HEK293 (cell line): ENCODE measurements at regions not wholly inside any gene's neighbourhood (a gene's known extent, or its start where the extent isn't known, plus 50 kb on each side); places are given as distances from the start of the nearest gene placed in this dataset.
A peak's percentile ranks its signal among the peaks of the same experiment; 100 is the strongest.

Experiments used
- CTCF ChIA-PET: fragments of 350-600 bp; formaldehyde crosslinking; extraction: SDS; loops from one replicate; lab custom pipeline; 2021; ENCODE audit warnings: antibody characterized with exemption; lab: Yijun Ruan, JAX
- POLR2A ChIA-PET: fragments of 300-600 bp; formaldehyde crosslinking; extraction: SDS; loops from one replicate; lab custom pipeline; 2020; ENCODE audit warnings: antibody characterized with exemption, inconsistent platforms; lab: Yijun Ruan, JAX
- H3K27ac ChIP-seq: fragments of 200-500 bp; sonication (Bioruptor generic); 2 replicates; pipeline ENCODE4 v1.5.1; 2014; ENCODE audit warnings: low read depth, low read length, control low read depth, inconsistent platforms; ENCODE audit errors: extremely low read depth
- H3K36me3 ChIP-seq, 2 experiments: fragments of 200-500 bp in 1 of 2; sonication (Bioruptor generic) in 1 of 2; 1 replicate in 1 of 2; 2 replicates in 1 of 2; pipeline ENCODE4 v1.5.1; 2014 to 2017; ENCODE audit warnings: inconsistent platforms in 2 of 2, low read length in 2 of 2; ENCODE audit not compliant: control insufficient read depth in 2 of 2, insufficient read depth in 1 of 2
- H3K4me1 ChIP-seq: fragments of 200-500 bp; sonication (Bioruptor generic); 2 replicates; pipeline ENCODE4 v1.5.1; 2014; ENCODE audit warnings: mild to moderate bottlenecking, low read length, inconsistent platforms; ENCODE audit not compliant: control insufficient read depth, insufficient read depth
- H3K4me3 ChIP-seq: 2 replicates; pipeline ENCODE4 v1.5.1; 2011; ENCODE audit warnings: low read depth, mild to moderate bottlenecking, control low read depth, low read length, moderate library complexity
- H3K9me3 ChIP-seq: fragments of 200-500 bp; sonication (Bioruptor generic); 2 replicates; pipeline ENCODE4 v1.5.1; 2014; ENCODE audit warnings: low read depth, low read length, inconsistent platforms; ENCODE audit not compliant: control insufficient read depth, insufficient read depth
- EGR2 ChIP-seq: fragments of 450-650 bp; formaldehyde crosslinking; IDR thresholded peaks from 2 replicates; pipeline ENCODE4 v1.5.1; 2016; ENCODE audit warnings: low read depth, missing biosample characterization, missing genetic modification characterization
- HOXA7 ChIP-seq: sonication (generic); formaldehyde crosslinking; IDR thresholded peaks from 2 replicates; pipeline ENCODE4 v1.8.1; 2022; ENCODE audit warnings: missing genetic modification reagents, borderline replicate concordance
- KLF10 ChIP-seq: fragments of 450-650 bp; IDR thresholded peaks from 2 replicates; pipeline ENCODE4 v1.5.1; 2018; ENCODE audit warnings: missing biosample characterization, mild to moderate bottlenecking, missing genetic modification characterization
- ZBTB20 ChIP-seq: fragments of 450-650 bp; formaldehyde crosslinking; IDR thresholded peaks from 2 replicates; pipeline ENCODE4 v1.5.1; 2016; ENCODE audit warnings: missing biosample characterization, missing genetic modification characterization
- ZFHX2 ChIP-seq: fragments of 450-650 bp; formaldehyde crosslinking; conservative IDR thresholded peaks from 2 replicates; pipeline ENCODE4 v1.5.1; 2016; ENCODE audit warnings: missing biosample characterization, missing genetic modification characterization
- ZIC2 ChIP-seq: fragments of 450-650 bp; formaldehyde crosslinking; IDR thresholded peaks from 2 replicates; pipeline ENCODE4 v1.5.1; 2016; ENCODE audit warnings: missing biosample characterization, missing genetic modification characterization
- ZNF174 ChIP-seq: fragments of 450-650 bp; formaldehyde crosslinking; IDR thresholded peaks from 2 replicates; pipeline ENCODE4 v1.5.0; 2017; ENCODE audit warnings: missing biosample characterization, mild to moderate bottlenecking, missing genetic modification characterization
- ZNF341 ChIP-seq: fragments of 450-650 bp; formaldehyde crosslinking; IDR thresholded peaks from 2 replicates; pipeline ENCODE4; 2016; ENCODE audit warnings: low read depth, missing biosample characterization, missing genetic modification characterization
- ZNF354C ChIP-seq: fragments of 450-650 bp; formaldehyde crosslinking; IDR thresholded peaks from 2 replicates; pipeline ENCODE4 v1.5.1; 2016; ENCODE audit warnings: missing biosample characterization, missing genetic modification characterization, low read depth, borderline replicate concordance
- ZNF366 ChIP-seq: fragments of 450-650 bp; formaldehyde crosslinking; conservative IDR thresholded peaks from 2 replicates; pipeline ENCODE4 v1.5.1; 2016; ENCODE audit warnings: missing biosample characterization, missing genetic modification characterization
- ZNF544 ChIP-seq: fragments of 450-650 bp; formaldehyde crosslinking; IDR thresholded peaks from 2 replicates; pipeline ENCODE4 v1.5.0; 2017; ENCODE audit warnings: missing biosample characterization, missing genetic modification characterization
- ZNF561 ChIP-seq: fragments of 450-650 bp; IDR thresholded peaks from 2 replicates; pipeline ENCODE4 v1.5.1; 2018; ENCODE audit warnings: missing biosample characterization, missing genetic modification characterization, borderline replicate concordance
- ZNF654 ChIP-seq: fragments of 450-650 bp; formaldehyde crosslinking; IDR thresholded peaks from 2 replicates; pipeline ENCODE4 v1.5.1; 2016; ENCODE audit warnings: low read depth, missing biosample characterization, missing genetic modification characterization
- ZNF791 ChIP-seq: fragments of 450-650 bp; formaldehyde crosslinking; IDR thresholded peaks from 2 replicates; pipeline ENCODE4 v1.5.1; 2016; ENCODE audit warnings: missing biosample characterization, missing genetic modification characterization
- TF ChIP-seq, protein P1 (sequence below): fragments of 450-650 bp; formaldehyde crosslinking; IDR thresholded peaks from 2 replicates; pipeline ENCODE4 v1.5.1; 2017; ENCODE audit warnings: missing biosample characterization, missing genetic modification characterization
- TF ChIP-seq, protein P2 (sequence below): fragments of 450-650 bp; formaldehyde crosslinking; IDR thresholded peaks from 2 replicates; pipeline ENCODE4 v1.5.1; 2016; ENCODE audit warnings: missing biosample characterization, missing genetic modification characterization
- TF ChIP-seq, protein P3 (sequence below): fragments of 450-650 bp; formaldehyde crosslinking; IDR thresholded peaks from 2 replicates; pipeline ENCODE4 v1.5.1; 2016; ENCODE audit warnings: missing biosample characterization, missing genetic modification characterization
- TF ChIP-seq, protein P4 (sequence below): fragments of 450-650 bp; formaldehyde crosslinking; IDR thresholded peaks from 2 replicates; pipeline ENCODE4 v1.5.1; 2016; ENCODE audit warnings: missing biosample characterization, missing genetic modification characterization

DNA sequence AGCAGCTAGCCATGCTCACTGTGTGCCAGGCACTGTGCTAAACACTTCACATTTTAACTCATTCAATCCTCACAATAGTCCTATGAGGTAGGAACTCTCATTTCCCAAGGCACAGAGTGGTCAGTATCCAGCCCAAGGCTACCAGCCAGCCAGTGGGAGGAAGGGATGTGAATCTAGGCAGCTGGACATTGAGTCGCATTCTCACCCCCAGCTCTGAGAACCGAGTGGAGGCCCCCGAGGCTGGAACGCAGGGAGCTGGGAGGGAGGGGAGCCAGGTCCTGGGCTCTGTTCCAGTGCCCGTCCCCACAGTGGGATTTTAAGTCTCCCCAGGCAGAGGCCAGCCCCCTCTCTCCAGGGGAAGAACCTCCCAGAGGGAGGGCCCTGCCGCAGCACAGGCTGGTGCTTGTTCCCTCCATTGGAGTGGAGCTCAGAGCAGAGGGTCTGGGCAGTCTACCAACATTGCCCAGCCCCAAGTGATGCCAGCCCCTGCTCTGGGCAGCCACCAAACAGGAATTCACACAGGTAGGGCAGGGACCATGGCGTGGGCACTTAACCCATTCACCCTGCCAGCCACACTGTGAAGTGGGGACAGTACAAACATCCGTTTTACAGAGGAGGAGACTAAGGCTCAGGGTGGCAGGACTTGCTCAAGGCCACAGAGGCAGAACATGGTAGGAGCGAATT, 131.3 kb downstream of the CEBPB start:
- H3K36me3 ChIP-seq = no peaks in the 10 kb centered on the region
- ChIA-PET CTCF (interaction anchor here (0.6 to 0.9 kb wide), 2 partner anchors 38 to 96 kb away, joined by 4 to 7 read pairs; no protein-coding TSS in a partner anchor), POLR2A (interaction anchor here (1.0 to 1.4 kb wide), 4 partner anchors 7 to 131 kb away, joined by 4 to 7 read pairs (median 5); partner anchors contain the start of gene CEBPB)
- no peak overlapping the region for H3K4me3 ChIP-seq
- peak; percentile 57 for TF ChIP-seq ZIC2 (tag by site-specific recombination)
- TF ChIP-seq HOXA7 (CRISPR knock-in tag) = no peak
- TF ChIP-seq ZNF354C = no peak
- H3K4me1 ChIP-seq = no peaks in the 10 kb centered on the region
- no peaks in the 10 kb centered on the region for H3K9me3 ChIP-seq
- no peak overlapping the region for H3K27ac ChIP-seq

DNA sequence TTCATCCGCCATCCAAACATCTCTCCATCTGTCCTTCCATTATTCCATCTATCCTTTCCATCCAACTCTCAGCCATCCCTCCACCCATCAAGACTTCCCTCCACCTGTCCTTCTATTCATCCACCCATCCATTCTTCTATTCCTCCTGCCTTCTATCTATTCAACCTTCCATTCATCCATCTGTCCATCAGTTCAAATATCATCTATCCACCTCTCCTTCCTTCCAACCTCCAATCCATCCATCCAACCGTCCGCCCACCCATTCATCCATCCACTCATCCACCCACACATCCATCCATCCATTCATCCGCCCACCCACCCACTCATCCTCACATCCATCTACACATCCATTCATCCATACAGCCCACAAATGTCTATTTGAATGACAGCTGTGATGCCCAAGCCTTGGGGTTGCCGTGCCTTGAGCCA, 132.1 kb downstream of the CEBPB start:
- Histone ChIP-seq H3K9me3 (no peaks in the 10 kb centered on the region), H3K27ac (no peak overlapping the region), H3K36me3 (no peaks in the 10 kb centered on the region), H3K4me3 (no peak overlapping the region)
- ChIA-PET CTCF (interaction anchor here (0.6 kb wide), 1 partner anchor 95 kb away, joined by 7 read pairs; no protein-coding TSS in a partner anchor), POLR2A (no interaction called here)
- TF ChIP-seq ZNF366 (tag by site-specific recombination) (peak; percentile 93), ZNF174 (tag by site-specific recombination) (no peak), ZBTB20 (no peak), ZFHX2 (tag by site-specific recombination) (peak; percentile 93), ZNF791 (tag by site-specific recombination) (peak; percentile 41; the same call in 1 of the 2 replicates), EGR2 (tag by site-specific recombination) (peak; percentile 99)
- TF ChIP-seq, protein P1, sequence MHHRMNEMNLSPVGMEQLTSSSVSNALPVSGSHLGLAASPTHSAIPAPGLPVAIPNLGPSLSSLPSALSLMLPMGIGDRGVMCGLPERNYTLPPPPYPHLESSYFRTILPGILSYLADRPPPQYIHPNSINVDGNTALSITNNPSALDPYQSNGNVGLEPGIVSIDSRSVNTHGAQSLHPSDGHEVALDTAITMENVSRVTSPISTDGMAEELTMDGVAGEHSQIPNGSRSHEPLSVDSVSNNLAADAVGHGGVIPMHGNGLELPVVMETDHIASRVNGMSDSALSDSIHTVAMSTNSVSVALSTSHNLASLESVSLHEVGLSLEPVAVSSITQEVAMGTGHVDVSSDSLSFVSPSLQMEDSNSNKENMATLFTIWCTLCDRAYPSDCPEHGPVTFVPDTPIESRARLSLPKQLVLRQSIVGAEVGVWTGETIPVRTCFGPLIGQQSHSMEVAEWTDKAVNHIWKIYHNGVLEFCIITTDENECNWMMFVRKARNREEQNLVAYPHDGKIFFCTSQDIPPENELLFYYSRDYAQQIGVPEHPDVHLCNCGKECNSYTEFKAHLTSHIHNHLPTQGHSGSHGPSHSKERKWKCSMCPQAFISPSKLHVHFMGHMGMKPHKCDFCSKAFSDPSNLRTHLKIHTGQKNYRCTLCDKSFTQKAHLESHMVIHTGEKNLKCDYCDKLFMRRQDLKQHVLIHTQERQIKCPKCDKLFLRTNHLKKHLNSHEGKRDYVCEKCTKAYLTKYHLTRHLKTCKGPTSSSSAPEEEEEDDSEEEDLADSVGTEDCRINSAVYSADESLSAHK = no peak
- TF ChIP-seq, protein P2, sequence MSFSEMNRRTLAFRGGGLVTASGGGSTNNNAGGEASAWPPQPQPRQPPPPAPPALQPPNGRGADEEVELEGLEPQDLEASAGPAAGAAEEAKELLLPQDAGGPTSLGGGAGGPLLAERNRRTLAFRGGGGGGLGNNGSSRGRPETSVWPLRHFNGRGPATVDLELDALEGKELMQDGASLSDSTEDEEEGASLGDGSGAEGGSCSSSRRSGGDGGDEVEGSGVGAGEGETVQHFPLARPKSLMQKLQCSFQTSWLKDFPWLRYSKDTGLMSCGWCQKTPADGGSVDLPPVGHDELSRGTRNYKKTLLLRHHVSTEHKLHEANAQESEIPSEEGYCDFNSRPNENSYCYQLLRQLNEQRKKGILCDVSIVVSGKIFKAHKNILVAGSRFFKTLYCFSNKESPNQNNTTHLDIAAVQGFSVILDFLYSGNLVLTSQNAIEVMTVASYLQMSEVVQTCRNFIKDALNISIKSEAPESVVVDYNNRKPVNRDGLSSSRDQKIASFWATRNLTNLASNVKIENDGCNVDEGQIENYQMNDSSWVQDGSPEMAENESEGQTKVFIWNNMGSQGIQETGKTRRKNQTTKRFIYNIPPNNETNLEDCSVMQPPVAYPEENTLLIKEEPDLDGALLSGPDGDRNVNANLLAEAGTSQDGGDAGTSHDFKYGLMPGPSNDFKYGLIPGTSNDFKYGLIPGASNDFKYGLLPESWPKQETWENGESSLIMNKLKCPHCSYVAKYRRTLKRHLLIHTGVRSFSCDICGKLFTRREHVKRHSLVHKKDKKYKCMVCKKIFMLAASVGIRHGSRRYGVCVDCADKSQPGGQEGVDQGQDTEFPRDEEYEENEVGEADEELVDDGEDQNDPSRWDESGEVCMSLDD (tag by site-specific recombination) = peak; percentile 43; the same call in 1 of the 2 replicates
- TF ChIP-seq, all 188 proteins: peak for 5
- no peaks in the 10 kb centered on the region for H3K4me1 ChIP-seq

DNA sequence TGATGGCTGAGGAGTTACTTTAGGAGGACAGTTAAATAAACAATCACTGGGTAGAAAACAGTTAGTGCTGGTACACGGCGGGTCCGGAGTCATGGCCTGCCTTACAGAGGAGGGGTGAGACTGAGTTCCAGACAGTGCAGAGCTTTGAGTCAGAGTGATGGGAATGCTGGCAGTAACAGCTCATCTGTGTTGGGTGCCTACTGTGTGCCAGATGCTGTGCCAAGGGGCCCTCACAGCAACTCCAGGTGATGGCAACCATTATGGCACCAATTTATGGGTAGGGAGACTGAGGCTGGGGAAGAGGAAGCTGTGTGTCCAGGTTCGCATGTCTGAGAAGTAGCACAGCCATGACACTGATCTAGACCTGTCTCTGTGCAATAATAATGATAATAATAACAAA, 132.6 kb downstream of the CEBPB start:
- H3K36me3 ChIP-seq = no peaks in the 10 kb centered on the region
- TF ChIP-seq, protein P3, sequence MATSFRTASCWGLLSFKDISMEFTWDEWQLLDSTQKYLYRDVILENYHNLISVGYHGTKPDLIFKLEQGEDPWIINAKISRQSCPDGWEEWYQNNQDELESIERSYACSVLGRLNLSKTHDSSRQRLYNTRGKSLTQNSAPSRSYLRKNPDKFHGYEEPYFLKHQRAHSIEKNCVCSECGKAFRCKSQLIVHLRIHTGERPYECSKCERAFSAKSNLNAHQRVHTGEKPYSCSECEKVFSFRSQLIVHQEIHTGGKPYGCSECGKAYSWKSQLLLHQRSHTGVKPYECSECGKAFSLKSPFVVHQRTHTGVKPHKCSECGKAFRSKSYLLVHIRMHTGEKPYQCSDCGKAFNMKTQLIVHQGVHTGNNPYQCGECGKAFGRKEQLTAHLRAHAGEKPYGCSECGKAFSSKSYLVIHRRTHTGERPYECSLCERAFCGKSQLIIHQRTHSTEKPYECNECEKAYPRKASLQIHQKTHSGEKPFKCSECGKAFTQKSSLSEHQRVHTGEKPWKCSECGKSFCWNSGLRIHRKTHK (tag by site-specific recombination) = no peak
- TF ChIP-seq KLF10 (tag by site-specific recombination) (no peak), ZNF544 (tag by site-specific recombination) (no peak), ZNF366 (tag by site-specific recombination) (no peak), ZNF561 (tag by site-specific recombination) (no peak), ZNF341 (tag by site-specific recombination) (no peak), ZNF654 (no peak)
- TF ChIP-seq, protein P4, sequence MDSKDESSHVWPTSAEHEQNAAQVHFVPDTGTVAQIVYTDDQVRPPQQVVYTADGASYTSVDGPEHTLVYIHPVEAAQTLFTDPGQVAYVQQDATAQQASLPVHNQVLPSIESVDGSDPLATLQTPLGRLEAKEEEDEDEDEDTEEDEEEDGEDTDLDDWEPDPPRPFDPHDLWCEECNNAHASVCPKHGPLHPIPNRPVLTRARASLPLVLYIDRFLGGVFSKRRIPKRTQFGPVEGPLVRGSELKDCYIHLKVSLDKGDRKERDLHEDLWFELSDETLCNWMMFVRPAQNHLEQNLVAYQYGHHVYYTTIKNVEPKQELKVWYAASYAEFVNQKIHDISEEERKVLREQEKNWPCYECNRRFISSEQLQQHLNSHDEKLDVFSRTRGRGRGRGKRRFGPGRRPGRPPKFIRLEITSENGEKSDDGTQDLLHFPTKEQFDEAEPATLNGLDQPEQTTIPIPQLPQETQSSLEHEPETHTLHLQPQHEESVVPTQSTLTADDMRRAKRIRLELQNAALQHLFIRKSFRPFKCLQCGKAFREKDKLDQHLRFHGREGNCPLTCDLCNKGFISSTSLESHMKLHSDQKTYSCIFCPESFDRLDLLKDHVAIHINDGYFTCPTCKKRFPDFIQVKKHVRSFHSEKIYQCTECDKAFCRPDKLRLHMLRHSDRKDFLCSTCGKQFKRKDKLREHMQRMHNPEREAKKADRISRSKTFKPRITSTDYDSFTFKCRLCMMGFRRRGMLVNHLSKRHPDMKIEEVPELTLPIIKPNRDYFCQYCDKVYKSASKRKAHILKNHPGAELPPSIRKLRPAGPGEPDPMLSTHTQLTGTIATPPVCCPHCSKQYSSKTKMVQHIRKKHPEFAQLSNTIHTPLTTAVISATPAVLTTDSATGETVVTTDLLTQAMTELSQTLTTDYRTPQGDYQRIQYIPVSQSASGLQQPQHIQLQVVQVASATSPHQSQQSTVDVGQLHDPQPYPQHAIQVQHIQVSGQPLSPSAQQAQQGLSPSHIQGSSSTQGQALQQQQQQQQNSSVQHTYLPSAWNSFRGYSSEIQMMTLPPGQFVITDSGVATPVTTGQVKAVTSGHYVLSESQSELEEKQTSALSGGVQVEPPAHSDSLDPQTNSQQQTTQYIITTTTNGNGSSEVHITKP (tag by site-specific recombination) = no peak
- TF ChIP-seq, all 188 proteins: peak for 0
- Histone ChIP-seq H3K4me1 (no peaks in the 10 kb centered on the region), H3K27ac (no peak overlapping the region), H3K4me3 (no peak overlapping the region), H3K9me3 (no peaks in the 10 kb centered on the region)
- CTCF ChIA-PET = no interaction called here
- POLR2A ChIA-PET = no interaction called here
